Neural crest cell (in vitro differentiated cells): ENCODE measurements at regions not wholly inside any gene's neighbourhood (a gene's known extent, or its start where the extent isn't known, plus 50 kb on each side); places are given as distances from the start of the nearest gene placed in this dataset.

Experiments
- DNase-seq: peaks from one replicate; pipeline ENCODE4 v3.0.0; 2021; ENCODE audit warnings: low read depth, mixed read lengths, low spot score
- H3K27ac Mint-ChIP-seq: one replicate; pipeline ENCODE4 v1.8.0; 2021; ENCODE audit warnings: mild to moderate bottlenecking, mixed read lengths; ENCODE audit not compliant: unreplicated experiment
- H3K27me3 Mint-ChIP-seq: 2 replicates; pipeline ENCODE4 v1.8.0; 2021; ENCODE audit warnings: low read depth, mild to moderate bottlenecking, mixed read lengths
- H3K36me3 Mint-ChIP-seq: 2 replicates; pipeline ENCODE4 v1.8.0; 2021; ENCODE audit warnings: low read depth, mild to moderate bottlenecking, mixed read lengths
- H3K4me1 Mint-ChIP-seq: 2 replicates; pipeline ENCODE4 v1.8.0; 2021; ENCODE audit warnings: mixed read lengths
- H3K4me3 Mint-ChIP-seq: one replicate; pipeline ENCODE4 v1.8.0; 2021; ENCODE audit warnings: mild to moderate bottlenecking, mixed read lengths
- H3K9me3 Mint-ChIP-seq: 2 replicates; pipeline ENCODE4 v1.8.0; 2021; ENCODE audit warnings: mixed read lengths
- CTCF ChIP-seq: fragments of 200-600 bp; sonication (generic); conservative IDR thresholded peaks from 2 replicates; pipeline ENCODE4 v1.5.0; 2021; ENCODE audit warnings: antibody characterized with exemption, mild to moderate bottlenecking

- DNase-seq, result no peak
- Mint-ChIP-seq H3K4me1 (no peaks in the 10 kb centered on the region), H3K4me3 (no peak overlapping the region), H3K9me3 (no peaks in the 10 kb centered on the region), H3K36me3 (no peaks in the 10 kb centered on the region), H3K27me3 (no peaks in the 10 kb centered on the region), H3K27ac (no peak overlapping the region)
- no peak for TF ChIP-seq CTCF
These were observed 447.3 kb downstream of the TMX3 start for GRCh38 chr18:68267583-68267982.

DNA sequence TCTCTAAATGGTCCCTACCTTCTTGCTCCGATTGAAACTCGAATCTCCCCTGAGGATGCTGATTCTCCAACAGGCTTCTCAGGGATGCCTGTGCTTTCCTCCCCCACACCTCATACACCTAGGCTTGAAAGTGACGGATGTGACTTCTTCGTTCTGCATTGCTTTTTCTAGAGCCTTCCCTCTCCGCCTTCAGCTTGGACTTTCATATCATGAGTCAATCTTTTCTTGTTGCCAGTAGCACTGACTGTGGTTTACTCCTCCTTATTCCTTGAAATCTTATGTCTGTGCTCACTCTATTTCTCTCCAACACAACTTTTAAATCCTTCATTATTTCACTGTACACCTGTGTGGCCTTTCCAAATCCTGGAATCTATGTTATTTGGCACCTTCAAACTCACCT lies 451.4 kb downstream of the TMX3 start:
- DNase-seq, result no peak
- Mint-ChIP-seq H3K27ac (no peak overlapping the region), H3K4me1 (no peaks in the 10 kb centered on the region), H3K27me3 (no peaks in the 10 kb centered on the region), H3K36me3 (no peaks in the 10 kb centered on the region), H3K9me3 (no peaks in the 10 kb centered on the region), H3K4me3 (no peak overlapping the region)
- TF ChIP-seq CTCF, result no peak

DNA sequence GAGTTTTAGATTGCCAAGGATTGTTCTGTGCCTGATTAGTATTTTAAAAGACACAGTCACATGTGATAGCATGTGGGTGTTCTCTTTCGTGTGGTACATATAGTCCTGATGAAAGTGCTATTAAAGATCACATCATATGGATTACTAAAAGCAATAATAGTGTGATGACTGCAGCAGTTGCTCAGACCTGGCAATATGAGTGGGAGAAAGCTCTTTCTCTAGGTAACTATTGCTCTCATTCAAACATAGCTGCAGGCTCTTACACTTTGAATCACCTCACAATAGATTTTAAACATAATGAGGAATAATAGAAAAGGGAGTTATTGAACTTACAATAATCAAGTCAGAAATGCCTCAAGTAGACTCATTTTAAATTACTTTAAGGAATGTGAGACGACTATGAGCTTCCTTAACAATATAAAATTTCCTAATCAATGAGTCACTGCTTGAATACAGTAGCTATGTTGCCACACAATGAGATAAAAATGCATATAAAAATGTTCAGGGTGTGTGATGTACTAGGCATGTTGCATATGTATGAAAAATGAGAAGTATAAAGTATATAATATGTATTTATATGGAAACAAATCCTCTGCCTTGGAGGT lies 452.1 kb downstream of the TMX3 start:
- no peak for DNase-seq
- no peak overlapping the region for H3K27ac Mint-ChIP-seq
- no peaks in the 10 kb centered on the region for H3K9me3 Mint-ChIP-seq
- H3K4me3 Mint-ChIP-seq, result no peak overlapping the region
- no peaks in the 10 kb centered on the region for H3K27me3 Mint-ChIP-seq
- H3K36me3 Mint-ChIP-seq, result no peaks in the 10 kb centered on the region
- no peak for TF ChIP-seq CTCF
- H3K4me1 Mint-ChIP-seq, result no peaks in the 10 kb centered on the region

DNA sequence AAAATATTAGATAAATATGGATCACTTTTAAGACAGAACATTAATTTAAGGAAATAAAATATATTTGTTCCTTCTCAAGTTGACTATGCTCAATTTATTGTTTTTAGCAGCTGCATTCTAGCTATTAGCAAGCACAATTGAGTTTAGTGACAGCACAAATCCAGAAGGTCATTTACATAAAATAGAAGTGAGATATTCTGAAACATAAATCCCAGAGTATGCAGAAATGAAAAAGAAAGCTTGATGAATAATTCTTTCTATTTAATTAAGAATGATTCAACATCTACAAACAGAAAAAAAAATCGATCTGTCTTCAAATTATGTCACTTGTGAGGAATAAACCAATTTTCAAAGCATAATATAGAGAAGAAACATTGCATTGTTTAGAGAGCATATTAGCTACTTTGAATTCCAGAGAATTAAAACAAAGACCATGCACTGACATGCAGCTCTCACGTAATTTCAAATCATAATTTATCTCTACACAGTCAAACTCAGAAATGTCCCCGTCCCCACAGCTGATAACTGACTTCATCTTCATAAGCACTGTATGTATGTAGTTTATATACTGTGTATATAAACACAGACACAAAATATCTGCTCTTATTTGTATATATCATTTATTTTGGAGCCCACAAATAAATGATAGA lies 458.4 kb downstream of the TMX3 start:
- Mint-ChIP-seq H3K4me3 (no peak overlapping the region), H3K9me3 (peaks cover under 1% of the 10 kb centered on the region), H3K4me1 (no peaks in the 10 kb centered on the region), H3K27me3 (no peaks in the 10 kb centered on the region), H3K27ac (no peak overlapping the region), H3K36me3 (no peaks in the 10 kb centered on the region)
- no peak for TF ChIP-seq CTCF
- DNase-seq, result no peak

- H3K27me3 Mint-ChIP-seq, result no peaks in the 10 kb centered on the region
- TF ChIP-seq CTCF, result no peak
These were observed 470.1 kb downstream of the TMX3 start for GRCh38 chr18:68244786-68245185.

More at GRCh38 chr18:68244786-68245185, 470.1 kb downstream of the TMX3 start:
- no peaks in the 10 kb centered on the region for H3K4me1 Mint-ChIP-seq
- H3K9me3 Mint-ChIP-seq, result peaks cover 2% of the 10 kb centered on the region
- DNase-seq, result no peak
- no peak overlapping the region for H3K27ac Mint-ChIP-seq
- no peaks in the 10 kb centered on the region for H3K36me3 Mint-ChIP-seq
- no peak overlapping the region for H3K4me3 Mint-ChIP-seq
